Colonic mucosa (tissue), 4 donors: ENCODE measurements at regions not wholly inside any gene's neighbourhood (a gene's known extent, or its start where the extent isn't known, plus 50 kb on each side); places are given as distances from the start of the nearest gene placed in this dataset.

Experiments
- DNase-seq: peaks from one replicate; pipeline ENCODE4 v3.0.0-alpha.2; 2020
- H3K27ac ChIP-seq: fragments of 200-600 bp; one replicate; pipeline ENCODE4 v1.8.0; 2021
- H3K27me3 ChIP-seq: fragments of 200-600 bp; one replicate; pipeline ENCODE4 v1.8.0; 2021
- H3K36me3 ChIP-seq: fragments of 200-600 bp; one replicate; pipeline ENCODE4 v1.8.0; 2021
- H3K4me1 ChIP-seq: fragments of 200-600 bp; one replicate; pipeline ENCODE4 v1.8.0; 2021; ENCODE audit warnings: mild to moderate bottlenecking
- H3K4me3 ChIP-seq: fragments of 200-600 bp; one replicate; pipeline ENCODE4 v1.8.0; 2021
- H3K9ac ChIP-seq, 2 donors: one replicate each; pipeline ENCODE4 v1.7.0; 2013; ENCODE audit warnings: control low read depth in 2 of 2, low read depth in 2 of 2, low read length in 2 of 2
- H3K9me3 ChIP-seq: fragments of 200-600 bp; one replicate; pipeline ENCODE4 v1.8.0; 2021
- CTCF ChIP-seq: fragments of 200-600 bp; IDR thresholded peaks from one replicate; pipeline ENCODE4 v1.8.0; 2022; ENCODE audit warnings: antibody characterized with exemption, mild to moderate bottlenecking
- intact Hi-C: fragments of 100-400 bp; cut with DNase I; formaldehyde crosslinking; loops from one replicate; pipeline ENCODE4 v1.14.1; 2022
- donor health status: healthy.
- donor health status: DM: no; HTN: no; CAD: no.
- donor health status: DM: no; HTN: no; CAD: no.

- Histone ChIP-seq H3K27me3 (no peaks in the 10 kb centered on the region), H3K9me3 (no peaks in the 10 kb centered on the region), H3K9ac (no peak overlapping the region), H3K36me3 (no peaks in the 10 kb centered on the region), H3K4me3 (no peak overlapping the region), H3K27ac (no peak overlapping the region), H3K4me1 (no peaks in the 10 kb centered on the region)
- no peak for DNase-seq
- no peak for TF ChIP-seq CTCF
- intact Hi-C loops: no loop called here
These were observed 56.7 kb upstream of the RPS23 start for GRCh38 chr5:82334856-82335255.

- Histone ChIP-seq H3K9ac (no peak overlapping the region), H3K4me3 (no peak overlapping the region), H3K36me3 (no peaks in the 10 kb centered on the region), H3K4me1 (no peaks in the 10 kb centered on the region), H3K27ac (no peak overlapping the region), H3K9me3 (no peaks in the 10 kb centered on the region), H3K27me3 (no peaks in the 10 kb centered on the region)
- intact Hi-C loops: no loop called here
- no peak for TF ChIP-seq CTCF
- no peak for DNase-seq
These were observed 56.0 kb upstream of the RPS23 start for GRCh38 chr5:82334085-82334692.

GRCh38 chr5:82332886-82333615 lies 54.9 kb upstream of the RPS23 start:
- Histone ChIP-seq H3K27me3 (no peaks in the 10 kb centered on the region), H3K27ac (no peak overlapping the region), H3K9me3 (no peaks in the 10 kb centered on the region), H3K36me3 (no peaks in the 10 kb centered on the region), H3K4me3 (no peak overlapping the region), H3K4me1 (no peaks in the 10 kb centered on the region), H3K9ac (no peak overlapping the region)
- no peak for TF ChIP-seq CTCF
- DNase-seq: no peak
- intact Hi-C loops: no loop called here

GRCh38 chr5:82332064-82332855 lies 54.1 kb upstream of the RPS23 start:
- no peaks in the 10 kb centered on the region for H3K4me1 ChIP-seq
- H3K9me3 ChIP-seq: no peaks in the 10 kb centered on the region
- H3K27me3 ChIP-seq: no peaks in the 10 kb centered on the region
- no peak for TF ChIP-seq CTCF
- H3K36me3 ChIP-seq: no peaks in the 10 kb centered on the region
- intact Hi-C loops: no loop called here
- DNase-seq: no peak
- no peak overlapping the region for H3K4me3 ChIP-seq
- H3K9ac ChIP-seq: no peak overlapping the region
- H3K27ac ChIP-seq: no peak overlapping the region

- H3K4me3 ChIP-seq: no peak overlapping the region
- TF ChIP-seq CTCF: no peak
- no peak overlapping the region for H3K9ac ChIP-seq
- no peaks in the 10 kb centered on the region for H3K9me3 ChIP-seq
- no peaks in the 10 kb centered on the region for H3K4me1 ChIP-seq
- no peaks in the 10 kb centered on the region for H3K27me3 ChIP-seq
- no peak overlapping the region for H3K27ac ChIP-seq
- H3K36me3 ChIP-seq: no peaks in the 10 kb centered on the region
- intact Hi-C loops: no loop called here
- DNase-seq: no peak
These were observed 53.4 kb upstream of the RPS23 start for GRCh38 chr5:82331557-82331956.
